NCI-H2029 (cell line): ENCODE measurements at regions not wholly inside any gene's neighbourhood (a gene's known extent, or its start where the extent isn't known, plus 50 kb on each side); places are given as distances from the start of the nearest gene placed in this dataset.

Experiments used
- DNase-seq: peaks from one replicate; lab custom pipeline; 2025; lab: John Stamatoyannopoulos, UW

- DNase-seq, result no peak
Measured at GRCh38 chr3:77868725-77869124, 828.8 kb downstream of the ROBO2 start.

- no peak for DNase-seq
Measured at GRCh38 chr3:77869423-77869822, 829.5 kb downstream of the ROBO2 start.

GRCh38 chr3:77871436-77871835 lies 831.5 kb downstream of the ROBO2 start:
- no peak for DNase-seq

- DNase-seq, result no peak
Measured at GRCh38 chr3:77873598-77873997, 833.7 kb downstream of the ROBO2 start.

GRCh38 chr3:77885381-77885780 lies 845.5 kb downstream of the ROBO2 start:
- no peak for DNase-seq

GRCh38 chr3:77887611-77888010 lies 847.7 kb downstream of the ROBO2 start:
- no peak for DNase-seq

GRCh38 chr3:77889616-77890015 lies 849.7 kb downstream of the ROBO2 start:
- no peak for DNase-seq

GRCh38 chr3:77898621-77899020 lies 858.7 kb downstream of the ROBO2 start:
- DNase-seq, result no peak

GRCh38 chr3:77902675-77903074 lies 862.8 kb downstream of the ROBO2 start:
- DNase-seq, result no peak

GRCh38 chr3:77906102-77906709 lies 866.3 kb downstream of the ROBO2 start:
- no peak for DNase-seq

GRCh38 chr3:77913524-77914174 lies 873.8 kb downstream of the ROBO2 start:
- DNase-seq, result no peak

GRCh38 chr3:77915336-77915735 lies 875.4 kb downstream of the ROBO2 start:
- DNase-seq, result no peak

GRCh38 chr3:77917225-77917624 lies 877.3 kb downstream of the ROBO2 start:
- DNase-seq, result no peak

GRCh38 chr3:77919244-77919643 lies 879.3 kb downstream of the ROBO2 start:
- no peak for DNase-seq

- DNase-seq, result peak; percentile 40
Measured at GRCh38 chr3:77931255-77932009, 891.5 kb downstream of the ROBO2 start.

GRCh38 chr3:77932926-77933325 lies 893.0 kb downstream of the ROBO2 start:
- no peak for DNase-seq

- no peak for DNase-seq
Measured at GRCh38 chr3:77933926-77934325, 894.0 kb downstream of the ROBO2 start.

- no peak for DNase-seq
Measured at GRCh38 chr3:77935418-77935817, 895.5 kb downstream of the ROBO2 start.

GRCh38 chr3:77939726-77940125 lies 899.8 kb downstream of the ROBO2 start:
- DNase-seq, result no peak

- DNase-seq, result no peak
Measured at GRCh38 chr3:77943598-77943997, 903.7 kb downstream of the ROBO2 start.

- no peak for DNase-seq
Measured at GRCh38 chr3:77945320-77945719, 905.4 kb downstream of the ROBO2 start.

GRCh38 chr3:77947671-77948070 lies 907.8 kb downstream of the ROBO2 start:
- DNase-seq, result no peak

- DNase-seq, result no peak
Measured at GRCh38 chr3:77967621-77968020, 927.7 kb downstream of the ROBO2 start.
